ENCODE measurements at regions not wholly inside any gene's neighbourhood (a gene's known extent, or its start where the extent isn't known, plus 50 kb on each side); places are given as distances from the start of the nearest gene placed in this dataset.

- no peak overlapping the region for H3K4me3 Mint-ChIP-seq
- H3K36me3 ChIP-seq (ENCODE audit: insufficient read depth), result no peaks in the 10 kb centered on the region
- H4K20me1 ChIP-seq (replicated peaks; ENCODE audit: insufficient read depth), result no peaks in the 10 kb centered on the region
- H3K79me2 ChIP-seq (replicated peaks; ENCODE audit: insufficient read depth), result no peaks in the 10 kb centered on the region
- ATAC-seq, result no peak
- H3K4me3 ChIP-seq, result no peak overlapping the region
- no peaks in the 10 kb centered on the region for H3K27me3 Mint-ChIP-seq (ENCODE audit: insufficient read depth, low read depth, poor library complexity)
- H2AFZ ChIP-seq, result no peak overlapping the region
- H3K27ac ChIP-seq (ENCODE audit: low read depth), result no peak overlapping the region
- no peaks in the 10 kb centered on the region for H3K27me3 ChIP-seq (ENCODE audit: insufficient read depth)
- H3K4me1 ChIP-seq (ENCODE audit: insufficient read depth), result no peaks in the 10 kb centered on the region
- DNase-seq (ENCODE audit: low spot score), result no peak
- peaks cover 18% of the 10 kb centered on the region for H3K36me3 Mint-ChIP-seq (ENCODE audit: low read depth)
- H3K4me2 ChIP-seq, result no peak overlapping the region
- no peak for TF ChIP-seq POLR2AphosphoS5 (IDR thresholded peaks at IDR 0.05; ENCODE audit: low read depth)
- TF ChIP-seq ETS1 (IDR thresholded peaks at IDR 0.05), result no peak
- TF ChIP-seq CREB1 (CRISPR knock-in tag; IDR thresholded peaks at IDR 0.05; ENCODE audit: low read depth), result no peak
- TF ChIP-seq ZNF114 (CRISPR knock-in tag; IDR thresholded peaks at IDR 0.05), result no peak
- TF ChIP-seq STAT1 (IDR thresholded peaks at IDR 0.05; ENCODE audit: unreplicated experiment), result no peak
- TF ChIP-seq ZNF462 (CRISPR knock-in tag; IDR thresholded peaks at IDR 0.05), result no peak
- no peak for TF ChIP-seq CTCF (conservative IDR thresholded peaks at IDR 0.05; ENCODE audit: low read depth in 2 of 2)
- no peak for TF ChIP-seq REST (IDR thresholded peaks at IDR 0.05; ENCODE audit: unreplicated experiment)
- TF ChIP-seq ZNF331 (CRISPR knock-in tag; IDR thresholded peaks at IDR 0.05; ENCODE audit: low read depth), result no peak
- TF ChIP-seq EZH2 (IDR thresholded peaks at IDR 0.05; ENCODE audit: low read depth, unreplicated experiment), result no peak
- no peak for TF ChIP-seq NANOG (IDR thresholded peaks at IDR 0.05; ENCODE audit: borderline replicate concordance)
- no peak for TF ChIP-seq EZH2phosphoT487 (IDR thresholded peaks at IDR 0.05; ENCODE audit: unreplicated experiment)
- no peak for TF ChIP-seq JUNB (IDR thresholded peaks at IDR 0.05; ENCODE audit: unreplicated experiment)
- H3K27ac Mint-ChIP-seq, result no peak overlapping the region
- H3K9me3 Mint-ChIP-seq, result peaks cover 69% of the 10 kb centered on the region
- H3F3A ChIP-seq (replicated peaks; ENCODE audit: low read depth), result no peaks in the 10 kb centered on the region
- H3K4me1 Mint-ChIP-seq, result no peaks in the 10 kb centered on the region
- H3K9me2 ChIP-seq (ENCODE audit: insufficient read depth), result no peaks in the 10 kb centered on the region
These were observed 947.8 kb downstream of the TUBA3C start for GRCh38 chr13:18233783-18234299.
